ENCODE measurements at regions not wholly inside any gene's neighbourhood (a gene's known extent, or its start where the extent isn't known, plus 50 kb on each side); places are given as distances from the start of the nearest gene placed in this dataset.
"Not testable (repeated sequence)": the region's sequence is repeated elsewhere in the genome, so short reads cannot be mapped to it uniquely, and the experiment has no call there.

GRCh38 chr14:53381895-53382294, 228.8 kb upstream of the DDHD1 start:
- DNase-seq = no peak

- no peak for DNase-seq
Observed at GRCh38 chr14:53380867-53381225, 227.7 kb upstream of the DDHD1 start.

- no peak for DNase-seq
Observed at GRCh38 chr14:53380052-53380866, 227.1 kb upstream of the DDHD1 start.

- DNase-seq = no peak
Observed at GRCh38 chr14:53378142-53378541, 225.0 kb upstream of the DDHD1 start.

GRCh38 chr14:53376064-53376463, 222.9 kb upstream of the DDHD1 start:
- no peak for DNase-seq

GRCh38 chr14:53375599-53375998, 222.5 kb upstream of the DDHD1 start:
- no peak for DNase-seq

- no peak for DNase-seq
Observed at GRCh38 chr14:53368711-53369201, 215.6 kb upstream of the DDHD1 start.

GRCh38 chr14:53368066-53368465, 214.9 kb upstream of the DDHD1 start:
- DNase-seq = no peak

- DNase-seq = no peak
Observed at GRCh38 chr14:53367644-53368026, 214.5 kb upstream of the DDHD1 start.

GRCh38 chr14:53365486-53366130, 212.5 kb upstream of the DDHD1 start:
- no peak for DNase-seq

- not testable (repeated sequence) for DNase-seq
Observed at GRCh38 chr14:53362916-53363315, 209.8 kb upstream of the DDHD1 start.

GRCh38 chr14:53360829-53361228, 207.7 kb upstream of the DDHD1 start:
- no peak for DNase-seq

GRCh38 chr14:53358166-53358565, 205.0 kb upstream of the DDHD1 start:
- DNase-seq = no peak

GRCh38 chr14:53356361-53357150, 203.4 kb upstream of the DDHD1 start:
- DNase-seq = no peak

- DNase-seq = no peak
Observed at GRCh38 chr14:53355581-53356112, 202.5 kb upstream of the DDHD1 start.

- DNase-seq = no peak
Observed at GRCh38 chr14:53354336-53354735, 201.2 kb upstream of the DDHD1 start.

- no peak for DNase-seq
Observed at GRCh38 chr14:53350866-53351265, 197.7 kb upstream of the DDHD1 start.

GRCh38 chr14:53350429-53350828, 197.3 kb upstream of the DDHD1 start:
- no peak for DNase-seq

- no peak for DNase-seq
Observed at GRCh38 chr14:53346988-53347387, 193.9 kb upstream of the DDHD1 start.

- no peak for DNase-seq
Observed at GRCh38 chr14:53341324-53341723, 188.2 kb upstream of the DDHD1 start.

- DNase-seq = no peak
Observed at GRCh38 chr14:53338192-53338591, 185.1 kb upstream of the DDHD1 start.

GRCh38 chr14:53336729-53337128, 183.6 kb upstream of the DDHD1 start:
- no peak for DNase-seq

GRCh38 chr14:53333809-53334208, 180.7 kb upstream of the DDHD1 start:
- DNase-seq = no peak
